ENCODE measurements at regions not wholly inside any gene's neighbourhood (a gene's known extent, or its start where the extent isn't known, plus 50 kb on each side); places are given as distances from the start of the nearest gene placed in this dataset.

GRCh38 chr2:41950666-41950960, 97.2 kb upstream of the PKDCC start:
- H4K20me1 ChIP-seq (ENCODE audit: insufficient read depth, low read length): no peaks in the 10 kb centered on the region
- TF ChIP-seq EZH2phosphoT487 (IDR thresholded peaks at IDR 0.05; ENCODE audit: low read depth) (no peak), CTCF (IDR thresholded peaks at IDR 0.05; ENCODE audit: low read depth, low read length) (no peak)
- H3K4me1 ChIP-seq (ENCODE audit: low read length): peaks cover 26% of the 10 kb centered on the region
- H3K27ac ChIP-seq (ENCODE audit: low read length): no peak overlapping the region
- no peaks in the 10 kb centered on the region for H3K36me3 ChIP-seq (replicated peaks; ENCODE audit: low read depth, low read length)
- H3K4me3 ChIP-seq (ENCODE audit: low read length): no peak overlapping the region
- H3K9me3 ChIP-seq (ENCODE audit: insufficient read depth, low read length): peaks cover 2% of the 10 kb centered on the region; the same call in 1 of the 2 replicates
- no peaks in the 10 kb centered on the region for H3K79me2 ChIP-seq (ENCODE audit: low read length)
- no peak overlapping the region for H3K9ac ChIP-seq (ENCODE audit: low read length)
- H3K4me2 ChIP-seq (ENCODE audit: low read length): no peak overlapping the region
- H3K27me3 ChIP-seq (ENCODE audit: low read depth, low read length): peaks cover 36% of the 10 kb centered on the region
- H2AFZ ChIP-seq (ENCODE audit: low read depth, low read length): no peak overlapping the region

- TF ChIP-seq CTCF (IDR thresholded peaks at IDR 0.05; ENCODE audit: low read depth, low read length): no peak
- TF ChIP-seq EZH2phosphoT487 (IDR thresholded peaks at IDR 0.05; ENCODE audit: low read depth): no peak
- peaks cover 11% of the 10 kb centered on the region; the same call in 1 of the 2 replicates for H3K9me3 ChIP-seq (ENCODE audit: insufficient read depth, low read length)
- H2AFZ ChIP-seq (ENCODE audit: low read depth, low read length): no peak overlapping the region
- H3K9ac ChIP-seq (ENCODE audit: low read length): no peak overlapping the region
- no peaks in the 10 kb centered on the region for H3K79me2 ChIP-seq (ENCODE audit: low read length)
- H3K4me2 ChIP-seq (ENCODE audit: low read length): no peak overlapping the region; the same call in 1 of the 2 replicates
- peaks cover 29% of the 10 kb centered on the region for H3K4me1 ChIP-seq (ENCODE audit: low read length)
- no peaks in the 10 kb centered on the region for H4K20me1 ChIP-seq (ENCODE audit: insufficient read depth, low read length)
- H3K4me3 ChIP-seq (ENCODE audit: low read length): no peak overlapping the region
- H3K36me3 ChIP-seq (replicated peaks; ENCODE audit: low read depth, low read length): peaks cover 4% of the 10 kb centered on the region
- H3K27ac ChIP-seq (ENCODE audit: low read length): no peak overlapping the region
- peaks cover 28% of the 10 kb centered on the region for H3K27me3 ChIP-seq (ENCODE audit: low read depth, low read length)
Measured at GRCh38 chr2:41954304-41955291, 93.2 kb upstream of the PKDCC start.

GRCh38 chr2:41955316-41956043, 92.3 kb upstream of the PKDCC start:
- H4K20me1 ChIP-seq (ENCODE audit: insufficient read depth, low read length): no peaks in the 10 kb centered on the region
- H3K9me3 ChIP-seq (ENCODE audit: insufficient read depth, low read length): peaks cover 11% of the 10 kb centered on the region; the same call in 1 of the 2 replicates
- H3K4me2 ChIP-seq (ENCODE audit: low read length): no peak overlapping the region
- H3K27ac ChIP-seq (ENCODE audit: low read length): no peak overlapping the region
- peaks cover 4% of the 10 kb centered on the region for H3K36me3 ChIP-seq (replicated peaks; ENCODE audit: low read depth, low read length)
- H3K4me3 ChIP-seq (ENCODE audit: low read length): no peak overlapping the region
- no peaks in the 10 kb centered on the region for H3K79me2 ChIP-seq (ENCODE audit: low read length)
- peaks cover 31% of the 10 kb centered on the region for H3K27me3 ChIP-seq (ENCODE audit: low read depth, low read length)
- no peak overlapping the region for H3K9ac ChIP-seq (ENCODE audit: low read length)
- H3K4me1 ChIP-seq (ENCODE audit: low read length): peaks cover 29% of the 10 kb centered on the region
- no peak overlapping the region for H2AFZ ChIP-seq (ENCODE audit: low read depth, low read length)
- TF ChIP-seq EZH2phosphoT487 (IDR thresholded peaks at IDR 0.05; ENCODE audit: low read depth) (no peak), CTCF (IDR thresholded peaks at IDR 0.05; ENCODE audit: low read depth, low read length) (no peak)

- H3K4me1 ChIP-seq (ENCODE audit: low read length): peaks cover 29% of the 10 kb centered on the region
- TF ChIP-seq CTCF (IDR thresholded peaks at IDR 0.05; ENCODE audit: low read depth, low read length) (no peak), EZH2phosphoT487 (IDR thresholded peaks at IDR 0.05; ENCODE audit: low read depth) (no peak)
- peaks cover 11% of the 10 kb centered on the region; the same call in 1 of the 2 replicates for H3K9me3 ChIP-seq (ENCODE audit: insufficient read depth, low read length)
- no peak overlapping the region for H2AFZ ChIP-seq (ENCODE audit: low read depth, low read length)
- H4K20me1 ChIP-seq (ENCODE audit: insufficient read depth, low read length): no peaks in the 10 kb centered on the region
- no peak overlapping the region for H3K4me2 ChIP-seq (ENCODE audit: low read length)
- no peak overlapping the region for H3K27ac ChIP-seq (ENCODE audit: low read length)
- H3K27me3 ChIP-seq (ENCODE audit: low read depth, low read length): peaks cover 42% of the 10 kb centered on the region
- no peak overlapping the region for H3K4me3 ChIP-seq (ENCODE audit: low read length)
- H3K79me2 ChIP-seq (ENCODE audit: low read length): no peaks in the 10 kb centered on the region
- H3K36me3 ChIP-seq (replicated peaks; ENCODE audit: low read depth, low read length): peaks cover 4% of the 10 kb centered on the region
- no peak overlapping the region for H3K9ac ChIP-seq (ENCODE audit: low read length)
Measured at GRCh38 chr2:41957431-41957830, 90.4 kb upstream of the PKDCC start.
